ENCODE measurements at regions not wholly inside any gene's neighbourhood (a gene's known extent, or its start where the extent isn't known, plus 50 kb on each side); places are given as distances from the start of the nearest gene placed in this dataset.

DNA sequence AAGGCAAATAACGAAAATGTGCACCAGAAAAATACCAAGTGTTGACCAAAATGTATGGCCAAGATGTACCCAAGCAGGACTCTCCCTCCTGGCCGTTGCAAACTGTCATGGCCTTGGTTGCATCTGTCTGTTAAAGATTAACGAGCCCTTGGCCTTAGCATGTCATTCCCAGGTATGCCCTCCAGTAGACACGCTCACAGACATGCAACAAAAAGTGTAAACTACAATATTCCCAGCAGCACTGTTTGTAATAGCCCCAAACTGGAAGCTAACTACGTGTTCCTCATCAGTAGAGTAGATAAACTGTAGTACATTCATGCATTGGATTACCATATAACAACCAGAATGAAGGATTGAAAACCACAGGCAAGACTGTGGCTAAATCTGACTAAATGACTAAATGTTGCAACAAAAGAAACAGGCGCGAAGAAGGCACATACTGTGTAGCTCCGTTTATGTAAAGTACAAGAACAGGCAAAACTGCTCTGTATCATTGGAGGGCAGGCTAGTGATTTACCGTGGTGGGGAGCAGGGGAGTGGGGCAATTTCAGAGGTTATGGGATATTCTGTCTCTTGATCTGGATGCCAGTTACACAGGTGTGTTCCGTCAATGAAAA lies 232.8 kb upstream of the DIO3 start:
- no peak for DNase-seq (ENCODE audit: low spot score)

- no peak for DNase-seq (ENCODE audit: low spot score)
These were observed 230.7 kb upstream of the DIO3 start for GRCh38 chr14:101330416-101331140.

DNA sequence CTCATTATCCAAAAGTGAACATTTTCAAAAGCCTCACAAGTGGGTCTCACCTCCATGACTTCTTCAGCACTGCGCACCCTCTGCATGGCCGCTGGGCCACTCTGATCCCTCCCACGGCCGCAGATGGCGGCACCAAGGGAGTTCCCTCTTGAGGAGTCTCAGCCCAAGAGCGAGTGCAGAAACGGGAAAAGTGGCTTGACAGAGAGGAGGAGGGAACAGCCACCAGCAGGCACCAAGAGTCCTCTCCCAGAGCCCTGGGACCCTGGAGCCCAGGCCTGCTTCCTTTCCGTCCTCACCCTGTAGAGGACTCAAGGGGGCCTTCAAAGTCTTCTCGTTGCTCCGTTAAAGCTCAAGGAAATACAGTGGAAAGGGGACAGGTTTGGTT lies 230.2 kb upstream of the DIO3 start:
- DNase-seq (ENCODE audit: low spot score), result no peak

- DNase-seq (ENCODE audit: low spot score), result no peak
These were observed 229.6 kb upstream of the DIO3 start for GRCh38 chr14:101331661-101332169.

DNA sequence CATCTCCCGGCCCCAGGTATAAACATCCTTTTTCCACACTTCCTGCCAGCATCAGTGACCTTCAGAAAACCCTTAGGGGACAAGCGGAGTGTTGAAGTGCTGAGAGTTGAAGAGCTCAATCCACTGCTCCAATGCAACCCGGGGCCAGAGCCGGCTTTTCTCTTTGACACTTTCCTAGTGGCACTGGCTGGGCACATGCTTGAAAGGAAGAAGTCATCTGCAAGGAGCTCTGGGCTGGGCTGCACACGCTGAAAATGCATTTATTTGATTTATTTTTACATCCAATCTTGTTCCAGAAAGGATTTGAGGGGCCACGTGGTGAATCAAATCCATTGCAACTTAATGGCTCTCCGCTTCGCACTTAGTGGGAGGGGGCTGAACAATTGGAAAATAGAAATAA lies 229.0 kb upstream of the DIO3 start:
- no peak for DNase-seq (ENCODE audit: low spot score)

DNA sequence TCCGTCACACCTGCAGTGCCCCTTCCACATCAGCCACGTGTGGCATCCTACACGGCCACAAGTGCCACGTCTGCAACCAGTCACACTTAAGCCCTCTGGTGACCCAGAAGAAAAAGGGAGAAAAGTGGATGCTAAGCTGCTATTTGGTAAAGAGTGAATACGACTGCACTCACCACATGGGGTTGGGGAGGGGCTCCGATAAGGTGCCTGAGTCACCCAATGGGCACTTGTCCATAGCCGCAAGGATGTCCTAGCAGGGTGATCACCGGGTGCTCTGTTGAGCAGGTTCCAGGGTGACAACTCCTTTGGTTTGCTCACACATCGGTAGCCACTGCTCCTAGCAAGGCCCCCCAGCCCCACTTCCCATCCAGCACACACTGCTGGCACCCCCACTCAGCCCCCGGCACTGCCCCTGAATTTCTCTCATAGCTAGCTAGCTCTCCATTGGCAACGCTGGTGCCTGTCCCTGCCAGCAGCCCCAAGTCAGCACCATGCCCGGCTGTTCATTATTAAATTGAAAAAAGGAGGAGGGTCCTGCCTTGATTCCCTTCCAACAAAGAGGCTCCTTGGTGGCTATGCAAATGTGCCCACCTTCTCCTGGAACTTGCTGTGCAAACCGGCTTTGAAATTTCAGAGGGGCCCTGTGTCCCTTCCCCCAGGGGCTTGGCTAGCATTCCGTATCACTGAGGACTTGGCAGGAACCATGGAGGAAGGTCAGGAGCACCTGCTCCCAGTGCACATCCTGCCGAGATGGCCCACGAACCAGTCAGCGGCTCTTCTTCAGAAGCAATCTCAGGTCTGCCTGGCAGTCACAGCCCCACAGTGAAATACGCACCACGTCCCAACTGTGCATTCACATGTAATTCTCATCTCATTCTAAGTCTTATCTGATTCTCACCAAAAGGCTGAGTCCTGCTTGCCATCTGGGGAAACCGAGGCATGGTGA lies 227.7 kb upstream of the DIO3 start:
- no peak for DNase-seq (ENCODE audit: low spot score)

DNA sequence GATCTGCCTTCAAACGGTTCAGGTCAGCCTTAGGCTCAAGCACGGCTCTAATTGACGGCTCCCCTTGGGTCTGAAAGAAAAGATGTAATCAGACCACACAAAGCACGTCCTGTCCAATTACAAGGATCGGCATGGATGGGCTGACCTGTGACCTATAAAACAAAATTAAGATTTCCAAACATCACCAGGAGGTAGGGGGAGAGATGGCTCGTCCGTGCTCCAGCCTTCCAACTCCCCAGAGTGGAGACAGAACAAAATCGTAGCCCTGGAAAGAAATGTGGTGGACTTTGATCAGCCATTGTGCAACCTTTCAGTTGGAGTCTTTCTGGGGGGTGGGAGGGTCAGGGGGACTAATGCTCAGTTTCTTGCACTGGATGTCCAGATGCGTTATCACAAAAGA lies 226.6 kb upstream of the DIO3 start:
- no peak for DNase-seq (ENCODE audit: low spot score)

- no peak for DNase-seq (ENCODE audit: low spot score)
These were observed 226.1 kb upstream of the DIO3 start for GRCh38 chr14:101335061-101335661.

DNA sequence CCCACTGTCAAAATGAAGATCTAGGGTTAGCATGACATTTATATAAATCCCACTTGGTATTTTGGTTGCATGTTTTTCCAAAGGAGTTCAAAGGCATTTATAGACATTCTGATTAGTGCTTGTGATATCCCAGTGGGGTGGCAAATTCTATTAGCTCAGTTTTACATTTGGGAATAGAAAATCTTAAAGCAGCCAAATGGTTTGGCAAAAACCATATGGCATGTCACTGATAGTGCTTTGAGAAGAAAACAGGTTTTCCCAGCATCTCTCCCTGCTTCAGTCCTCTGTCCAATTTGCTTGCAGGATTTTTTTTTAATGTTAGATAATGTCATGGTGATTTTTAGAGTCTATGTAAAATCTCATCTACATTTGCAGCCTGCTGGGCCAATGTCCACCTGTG lies 225.1 kb upstream of the DIO3 start:
- DNase-seq (ENCODE audit: low spot score), result no peak

- DNase-seq (ENCODE audit: low spot score), result no peak
These were observed 224.2 kb upstream of the DIO3 start for GRCh38 chr14:101337053-101337452.

DNA sequence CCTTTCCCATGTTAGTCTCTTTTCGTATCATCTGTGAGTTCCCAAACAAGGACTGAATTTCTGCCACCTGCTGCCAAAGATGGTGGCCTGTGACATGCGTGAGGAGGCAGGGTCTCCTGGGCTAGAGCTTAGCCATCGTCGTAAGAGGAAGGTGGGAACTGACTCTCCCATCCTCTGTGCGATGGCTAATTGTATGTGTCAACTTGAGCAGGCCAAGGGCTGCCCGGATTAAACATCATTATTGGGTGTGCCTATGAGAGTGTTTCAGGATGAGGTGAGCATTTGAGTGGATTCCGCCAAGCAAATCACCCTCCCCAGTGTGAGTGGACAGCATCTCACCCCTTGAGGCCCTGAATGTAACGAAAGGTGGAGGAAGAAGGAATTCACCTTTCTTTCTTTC lies 220.7 kb upstream of the DIO3 start:
- no peak for DNase-seq (ENCODE audit: low spot score)

GRCh38 chr14:101347893-101348777 lies 213.2 kb upstream of the DIO3 start:
- no peak for DNase-seq (ENCODE audit: low spot score)

DNA sequence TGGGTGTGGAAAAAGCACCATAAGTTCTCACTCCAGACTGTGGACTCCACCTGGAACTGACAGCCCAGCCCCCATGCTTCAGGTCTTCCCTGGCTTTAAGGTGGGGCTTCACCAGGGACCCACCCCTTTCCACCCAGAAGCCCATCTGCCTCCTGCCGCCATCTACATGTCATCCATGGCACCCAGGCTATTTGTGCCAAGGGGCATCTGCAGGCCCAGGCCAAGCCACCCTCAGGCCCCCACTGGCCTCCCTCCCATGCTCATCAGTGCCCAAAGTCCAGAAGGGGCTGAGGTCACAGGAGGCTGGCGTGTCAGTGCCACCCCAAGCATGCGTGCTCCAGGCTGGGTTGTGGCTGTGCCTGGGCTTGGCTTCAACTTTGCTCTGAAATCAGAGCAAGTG lies 212.2 kb upstream of the DIO3 start:
- DNase-seq (ENCODE audit: low spot score), result no peak

GRCh38 chr14:101350021-101350420 lies 211.3 kb upstream of the DIO3 start:
- DNase-seq (ENCODE audit: low spot score), result no peak

DNA sequence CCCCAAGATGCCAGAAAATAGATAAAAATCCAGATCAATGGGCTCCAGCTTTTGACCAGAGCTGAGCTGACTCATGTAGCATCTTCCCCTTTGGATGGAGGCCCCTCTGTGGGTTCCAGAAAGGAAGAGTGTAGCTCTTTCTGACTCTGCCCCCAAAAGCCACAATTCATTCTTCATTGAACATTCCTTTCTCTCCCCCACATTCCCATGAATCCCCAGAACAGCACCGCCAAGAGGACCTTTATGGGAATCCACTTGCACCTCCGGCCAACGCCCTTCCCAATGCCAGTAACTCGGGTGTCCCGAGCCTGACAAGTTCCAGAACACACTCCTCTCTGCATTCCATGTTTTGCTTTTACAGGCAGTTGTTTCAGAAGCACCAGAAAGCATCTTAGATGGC lies 210.6 kb upstream of the DIO3 start:
- no peak for DNase-seq (ENCODE audit: low spot score)

DNA sequence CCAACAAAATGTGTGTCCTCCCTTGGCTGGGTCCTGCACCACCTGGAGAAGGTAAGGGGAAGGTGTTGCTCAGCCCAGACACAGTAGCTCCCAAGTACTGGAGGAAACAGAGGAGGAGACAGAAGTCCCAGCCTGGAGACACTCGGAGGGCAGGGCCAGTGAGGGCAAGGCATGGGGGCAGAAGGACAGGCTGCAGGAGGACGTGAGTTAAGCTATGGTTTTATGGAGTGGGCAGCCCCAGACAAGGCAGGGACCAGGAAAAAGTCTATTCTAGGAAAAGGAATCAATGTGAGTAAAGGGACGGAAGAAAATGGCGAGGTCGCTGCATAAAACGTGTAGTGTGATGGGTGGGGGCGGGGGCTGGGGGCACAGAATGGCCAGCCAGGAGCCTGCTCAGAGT lies 210.1 kb upstream of the DIO3 start:
- no peak for DNase-seq (ENCODE audit: low spot score)

DNA sequence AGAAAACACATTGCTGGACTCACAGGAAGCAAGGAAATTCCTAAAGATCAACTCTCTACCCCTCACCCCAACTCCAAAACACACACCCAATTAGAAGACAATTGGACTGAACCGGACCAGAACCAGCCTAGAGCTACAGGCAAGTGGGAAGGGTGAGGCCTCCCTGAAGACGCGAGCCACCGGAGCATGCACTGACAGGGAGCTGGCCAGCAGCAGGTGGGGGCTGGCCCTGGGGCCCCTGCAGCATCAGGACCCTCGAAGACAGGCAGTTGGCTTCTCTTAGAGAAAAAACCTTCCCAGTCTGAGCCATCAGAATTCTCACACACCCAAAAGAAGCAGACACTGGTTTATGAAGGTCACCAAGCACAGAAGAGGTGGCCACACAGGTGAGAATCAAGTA lies 209.5 kb upstream of the DIO3 start:
- DNase-seq (ENCODE audit: low spot score), result no peak

- no peak for DNase-seq (ENCODE audit: low spot score)
These were observed 208.7 kb upstream of the DIO3 start for GRCh38 chr14:101352567-101352966.

DNA sequence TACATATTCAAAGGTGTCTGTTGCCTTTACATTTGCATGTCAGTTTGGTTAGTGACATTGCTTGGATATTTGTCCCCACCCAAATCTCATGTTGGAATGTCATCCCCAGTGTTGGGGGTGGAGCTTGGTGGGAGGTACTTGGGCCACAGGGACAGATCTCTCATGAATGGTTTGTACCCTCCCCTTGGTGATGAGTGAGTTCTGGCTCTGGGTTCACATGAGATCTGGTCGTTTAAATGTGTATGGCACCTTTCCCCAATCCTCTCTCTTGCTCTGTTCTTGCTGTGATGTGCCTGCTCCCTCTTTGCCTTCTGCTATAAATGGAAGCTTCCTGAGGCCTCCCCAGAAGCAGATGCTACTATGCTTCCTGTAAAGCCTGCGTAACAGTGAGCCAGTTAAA lies 207.9 kb upstream of the DIO3 start:
- no peak for DNase-seq (ENCODE audit: low spot score)

DNA sequence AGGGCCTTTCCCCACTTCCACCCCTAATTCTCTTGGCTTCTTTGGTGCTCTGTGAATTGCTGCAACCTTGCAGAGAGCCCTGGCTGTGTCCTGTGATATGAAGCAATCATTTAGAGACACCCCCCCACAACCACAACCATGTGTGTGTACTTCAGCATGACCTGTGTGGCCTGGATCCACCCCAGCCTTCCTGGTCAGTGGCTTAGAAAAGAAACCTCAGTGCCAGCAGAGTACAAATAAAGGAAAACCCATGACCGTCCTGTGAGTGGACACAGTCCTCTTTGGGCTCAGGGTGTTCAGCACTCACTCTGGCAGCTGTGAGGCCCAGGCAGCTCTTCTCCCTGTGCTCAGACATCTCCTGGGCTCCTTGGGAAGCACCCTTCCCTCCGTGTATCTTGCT lies 206.6 kb upstream of the DIO3 start:
- no peak for DNase-seq (ENCODE audit: low spot score)

- no peak for DNase-seq (ENCODE audit: low spot score)
These were observed 206.0 kb upstream of the DIO3 start for GRCh38 chr14:101355284-101355683.
